CD14-positive monocyte (primary cell): ENCODE measurements at regions not wholly inside any gene's neighbourhood (a gene's known extent, or its start where the extent isn't known, plus 50 kb on each side); places are given as distances from the start of the nearest gene placed in this dataset.

Source experiments
- DNase-seq, 3 donors: peaks; one replicate each; pipeline ENCODE4 v3.0.0-alpha.2; 2011 to 2022
- H2AFZ ChIP-seq: 2 replicates; pipeline ENCODE4 v1.6.0; 2012; ENCODE audit warnings: mild to moderate bottlenecking, low read depth, low read length, inconsistent platforms; ENCODE audit not compliant: insufficient read depth, poor library complexity, severe bottlenecking
- H3K27ac ChIP-seq, 2 donors: 1 replicate in 1 of 2; 2 replicates in 1 of 2; pipeline ENCODE4 v1.5.1; 2012 to 2013; ENCODE audit warnings: low read length in 2 of 2, control low read depth in 1 of 2, inconsistent platforms in 1 of 2, low read depth in 1 of 2, mild to moderate bottlenecking in 1 of 2
- H3K27me3 ChIP-seq, 2 donors: one replicate each; pipeline versions ENCODE4 v1.6.0 to v1.6.1; 2011 to 2013; ENCODE audit warnings: low read length in 2 of 2; ENCODE audit not compliant: control insufficient read depth in 2 of 2, insufficient read depth in 2 of 2
- H3K36me3 ChIP-seq, 2 donors: replicated peaks in 1 of 2; 1 replicate in 1 of 2; 2 replicates in 1 of 2; pipeline versions ENCODE4 v1.5.1 to v1.6.1; 2012 to 2013; ENCODE audit warnings: low read length in 2 of 2, control low read depth in 1 of 2, inconsistent platforms in 1 of 2, mild to moderate bottlenecking in 1 of 2; ENCODE audit not compliant: insufficient read depth in 2 of 2, control insufficient read depth in 1 of 2
- H3K4me1 ChIP-seq, 2 donors: 1 replicate in 1 of 2; 2 replicates in 1 of 2; pipeline versions ENCODE4 v1.5.1 to v1.6.1; 2012 to 2013; ENCODE audit warnings: low read length in 2 of 2, control low read depth in 1 of 2, inconsistent platforms in 1 of 2, mild to moderate bottlenecking in 1 of 2, moderate library complexity in 1 of 2; ENCODE audit not compliant: insufficient read depth in 2 of 2, control insufficient read depth in 1 of 2
- H3K4me2 ChIP-seq: replicated peaks from 2 replicates; pipeline ENCODE3; 2012; ENCODE audit warnings: low read length, moderate library complexity, mild to moderate bottlenecking; ENCODE audit not compliant: poor library complexity, severe bottlenecking; ENCODE audit errors: extremely low read depth
- H3K4me3 ChIP-seq, 3 experiments: fragments of 200-600 bp in 1 of 3; sonication (generic) in 1 of 3; replicated peaks in 1 of 3; 1 replicate in 2 of 3; 2 replicates in 1 of 3; pipeline ENCODE4 v1.5.1; 2011 to 2013; ENCODE audit warnings: low read length in 3 of 3, mild to moderate bottlenecking in 3 of 3, control low read depth in 2 of 3, low read depth in 2 of 3, inconsistent platforms in 1 of 3, moderate library complexity in 1 of 3
- H3K79me2 ChIP-seq: 2 replicates; pipeline ENCODE4 v1.6.0; 2012; ENCODE audit warnings: mild to moderate bottlenecking, control low read depth, inconsistent platforms, low read length, moderate library complexity; ENCODE audit not compliant: insufficient read depth
- H3K9ac ChIP-seq: 2 replicates; pipeline ENCODE4 v1.6.0; 2017; ENCODE audit warnings: low read length, mild to moderate bottlenecking; ENCODE audit not compliant: insufficient read depth, poor library complexity, severe bottlenecking
- H3K9me3 ChIP-seq, 2 donors: replicated peaks in 1 of 2; 1 replicate in 1 of 2; 2 replicates in 1 of 2; pipeline versions ENCODE4 v1.5.1 to v1.6.1; 2012 to 2013; ENCODE audit warnings: low read length in 2 of 2, control low read depth in 1 of 2; ENCODE audit not compliant: control insufficient read depth in 1 of 2, insufficient read depth in 1 of 2
- H4K20me1 ChIP-seq: 2 replicates; pipeline ENCODE4 v1.6.0; 2012; ENCODE audit warnings: mild to moderate bottlenecking, low read length, control low read depth, moderate library complexity; ENCODE audit not compliant: insufficient read depth
- H3K27ac Mint-ChIP-seq, 7 donors: one replicate each; pipeline ENCODE4 v1.8.0; 2020; ENCODE audit warnings: mild to moderate bottlenecking in 7 of 7, mixed read lengths in 7 of 7, moderate library complexity in 6 of 7, inconsistent platforms in 2 of 7
- H3K27me3 Mint-ChIP-seq, 3 donors: one replicate each; pipeline ENCODE4 v1.8.0; 2021 to 2022; ENCODE audit warnings: low read depth in 3 of 3, mild to moderate bottlenecking in 3 of 3, mixed read lengths in 3 of 3, moderate library complexity in 3 of 3, inconsistent platforms in 1 of 3
- H3K36me3 Mint-ChIP-seq, 2 donors: one replicate each; pipeline ENCODE4 v1.8.0; 2020; ENCODE audit warnings: mixed read lengths in 2 of 2, inconsistent platforms in 1 of 2, mild to moderate bottlenecking in 1 of 2
- H3K4me1 Mint-ChIP-seq: one replicate; pipeline ENCODE4 v1.8.0; 2020; ENCODE audit warnings: mild to moderate bottlenecking, mixed read lengths
- H3K4me3 Mint-ChIP-seq, 2 donors: one replicate each; pipeline ENCODE4 v1.8.0; 2020; ENCODE audit warnings: mild to moderate bottlenecking in 2 of 2, mixed read lengths in 2 of 2, moderate library complexity in 1 of 2
- H3K9me3 Mint-ChIP-seq, 7 donors: one replicate each; pipeline ENCODE4 v1.8.0; 2020 to 2022; ENCODE audit warnings: mixed read lengths in 7 of 7, mild to moderate bottlenecking in 6 of 7, moderate library complexity in 6 of 7, inconsistent platforms in 2 of 7
- WGBS: methylation state at CpG from one replicate; pipeline ENCODE4 v1.1.5; 2013; ENCODE audit warnings: missing lambda C conversion rate; ENCODE audit not compliant: insufficient coverage; 5-methylcytosine and 5-hydroxymethylcytosine counted together
- intact Hi-C, 2 donors: fragments of 100-400 bp; cut with micrococcal nuclease; formaldehyde crosslinking; loops; one replicate each; pipeline versions ENCODE4 v1.15.0 to v1.15.1; 2023
- TF ChIP-seq, protein P1 (sequence below): fragments of 200-600 bp; IDR thresholded peaks from one replicate; pipeline ENCODE4 v1.8.0; 2022; ENCODE audit warnings: antibody characterized with exemption, mild to moderate bottlenecking

DNA sequence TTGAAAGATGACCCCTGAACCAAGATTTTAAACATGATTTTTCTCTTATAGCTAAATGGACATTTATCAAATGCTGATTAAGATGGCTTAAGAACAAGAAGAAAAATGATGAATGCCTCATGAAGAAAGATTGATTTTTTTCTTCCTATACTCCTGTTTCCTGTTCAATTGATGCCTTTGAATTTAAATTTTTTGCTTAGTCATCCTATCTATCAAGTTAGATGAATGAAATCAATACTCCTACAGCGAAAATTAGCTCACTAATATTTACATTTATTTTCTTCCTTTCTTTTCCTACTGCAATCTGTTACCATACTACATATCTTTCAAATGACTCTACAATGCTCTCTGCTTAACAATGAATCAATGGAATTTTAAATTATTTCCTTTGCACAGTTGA is 773.6 kb upstream of the DIAPH2 start:
- no peaks in the 10 kb centered on the region for H3K4me1 Mint-ChIP-seq
- no peak overlapping the region for H3K9ac ChIP-seq
- intact Hi-C loops: no loop called here
- no peaks in the 10 kb centered on the region for H3K9me3 ChIP-seq
- H4K20me1 ChIP-seq: no peaks in the 10 kb centered on the region
- TF ChIP-seq, protein P1, sequence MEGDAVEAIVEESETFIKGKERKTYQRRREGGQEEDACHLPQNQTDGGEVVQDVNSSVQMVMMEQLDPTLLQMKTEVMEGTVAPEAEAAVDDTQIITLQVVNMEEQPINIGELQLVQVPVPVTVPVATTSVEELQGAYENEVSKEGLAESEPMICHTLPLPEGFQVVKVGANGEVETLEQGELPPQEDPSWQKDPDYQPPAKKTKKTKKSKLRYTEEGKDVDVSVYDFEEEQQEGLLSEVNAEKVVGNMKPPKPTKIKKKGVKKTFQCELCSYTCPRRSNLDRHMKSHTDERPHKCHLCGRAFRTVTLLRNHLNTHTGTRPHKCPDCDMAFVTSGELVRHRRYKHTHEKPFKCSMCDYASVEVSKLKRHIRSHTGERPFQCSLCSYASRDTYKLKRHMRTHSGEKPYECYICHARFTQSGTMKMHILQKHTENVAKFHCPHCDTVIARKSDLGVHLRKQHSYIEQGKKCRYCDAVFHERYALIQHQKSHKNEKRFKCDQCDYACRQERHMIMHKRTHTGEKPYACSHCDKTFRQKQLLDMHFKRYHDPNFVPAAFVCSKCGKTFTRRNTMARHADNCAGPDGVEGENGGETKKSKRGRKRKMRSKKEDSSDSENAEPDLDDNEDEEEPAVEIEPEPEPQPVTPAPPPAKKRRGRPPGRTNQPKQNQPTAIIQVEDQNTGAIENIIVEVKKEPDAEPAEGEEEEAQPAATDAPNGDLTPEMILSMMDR: no peak
- no peak overlapping the region for H3K27ac Mint-ChIP-seq
- H3K9me3 Mint-ChIP-seq: peaks cover 0 to 4% (median 0%) of the 10 kb centered on the region in 7 donors
- no peaks in the 10 kb centered on the region for H3K36me3 Mint-ChIP-seq
- H3K27me3 ChIP-seq: no peaks in the 10 kb centered on the region
- no peaks in the 10 kb centered on the region for H3K4me1 ChIP-seq
- H3K79me2 ChIP-seq: no peaks in the 10 kb centered on the region
- H3K36me3 ChIP-seq: no peaks in the 10 kb centered on the region
- no peaks in the 10 kb centered on the region for H3K27me3 Mint-ChIP-seq
- H3K4me2 ChIP-seq: no peak overlapping the region
- H2AFZ ChIP-seq: no peak overlapping the region
- DNase-seq: no peak
- H3K4me3 ChIP-seq: no peak overlapping the region
- WGBS: no CpG with 5 or more reads among the region's 1 CpG
- H3K4me3 Mint-ChIP-seq: no peak overlapping the region
- no peak overlapping the region for H3K27ac ChIP-seq

DNA sequence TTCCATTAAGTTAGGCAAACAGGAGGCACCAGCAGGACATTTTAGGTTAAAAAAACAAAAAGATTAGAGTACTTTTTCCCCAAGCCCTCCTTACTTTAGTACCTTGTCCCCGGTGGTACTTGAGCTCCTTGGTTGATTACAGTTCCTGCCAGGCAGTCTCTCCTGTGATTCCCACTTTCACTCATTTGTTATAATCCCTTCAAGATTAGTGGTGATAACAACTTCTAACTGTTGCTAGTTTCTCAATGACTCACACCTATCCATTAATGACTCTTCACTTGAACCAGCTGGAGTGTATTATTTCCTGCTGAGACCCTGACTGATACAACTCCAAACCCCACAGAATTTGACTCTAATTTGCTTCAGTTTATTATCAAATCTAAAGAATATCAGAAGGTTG is 765.0 kb upstream of the DIAPH2 start:
- intact Hi-C loops: no loop called here
- TF ChIP-seq, protein P1: no peak
- Histone ChIP-seq H3K36me3 (no peaks in the 10 kb centered on the region), H3K79me2 (no peaks in the 10 kb centered on the region), H3K27me3 (no peaks in the 10 kb centered on the region), H3K4me3 (no peak overlapping the region), H3K9me3 (peaks cover 0 to 10% of the 10 kb centered on the region in 2 donors), H3K27ac (no peak overlapping the region), H2AFZ (no peak overlapping the region), H3K4me2 (no peak overlapping the region), H3K4me1 (no peaks in the 10 kb centered on the region), H4K20me1 (no peaks in the 10 kb centered on the region), H3K9ac (no peak overlapping the region)
- Mint-ChIP-seq H3K4me1 (no peaks in the 10 kb centered on the region), H3K9me3 (peaks cover 0 to 6% (median 0%) of the 10 kb centered on the region in 7 donors), H3K27me3 (no peaks in the 10 kb centered on the region), H3K36me3 (no peaks in the 10 kb centered on the region), H3K4me3 (no peak overlapping the region), H3K27ac (no peak overlapping the region)
- no CpG with 5 or more reads among the region's 1 CpG for WGBS
- no peak for DNase-seq
